HepG2 (cell line): ENCODE measurements at regions not wholly inside any gene's neighbourhood (a gene's known extent, or its start where the extent isn't known, plus 50 kb on each side); places are given as distances from the start of the nearest gene placed in this dataset.

Experiments used
- ATAC-seq: fragments of 200-7000 bp; cut with Tn5 transposase; 3 replicates; pipeline ENCODE4 v1.9.1; 2020; ENCODE audit warnings: mild to moderate bottlenecking, moderate library complexity
- BruUV-seq: library from RNA; stranded (reverse); fragments of 400-500 nt; replicated peaks from 2 replicates; lab custom pipeline; 2021; lab: Mats Ljungman, UMichigan
- CTCF ChIA-PET: fragments of 300-600 bp; formaldehyde crosslinking; extraction: SDS; loops from one replicate; lab custom pipeline; 2021; ENCODE audit warnings: low total read pairs, inconsistent platforms, low intra/inter-chr PET ratio; lab: Yijun Ruan, JAX
- POLR2A ChIA-PET: fragments of 350-600 bp; sonication (Branson Sonifier 250); formaldehyde crosslinking; loops from one replicate; lab custom pipeline; 2020; ENCODE audit warnings: antibody characterized with exemption, inconsistent platforms; lab: Yijun Ruan, JAX
- DNase-seq: peaks from one replicate; pipeline ENCODE4 v3.0.0-alpha.2; 2015; ENCODE audit warnings: low spot score
- FAIRE-seq: peaks from 3 replicates; lab custom pipeline; 2011; peaks lifted over from hg19 to GRCh38; lab: Jason Lieb, UNC
- H2AFZ ChIP-seq: one replicate; pipeline ENCODE4 v1.6.1; 2011; ENCODE audit warnings: low read length, inconsistent platforms
- H3K27ac ChIP-seq: fragments of 300-600 bp; 3 replicates; pipeline ENCODE4 v1.8.0; 2011; ENCODE audit warnings: mixed run types, mild to moderate bottlenecking, mixed read lengths, low read length, inconsistent platforms; ENCODE audit not compliant: insufficient read depth; ENCODE audit errors: extremely low read length
- H3K27me3 ChIP-seq, 2 experiments: fragments of 200-600 bp in 1 of 2; 2 replicates in 1 of 2; 3 replicates in 1 of 2; pipeline versions ENCODE4 v1.6.0 to v1.8.0; 2011; ENCODE audit warnings: low read length in 2 of 2, mild to moderate bottlenecking in 2 of 2, moderate library complexity in 2 of 2, inconsistent platforms in 1 of 2; ENCODE audit not compliant: insufficient read depth in 2 of 2, control insufficient read depth in 1 of 2
- H3K36me3 ChIP-seq, 2 experiments: fragments of 200-600 bp in 1 of 2; replicated peaks in 1 of 2; 2 replicates in 1 of 2; 3 replicates in 1 of 2; pipeline versions ENCODE4 v1.5.1 to v1.8.0; 2011; ENCODE audit warnings: low read length in 2 of 2, inconsistent platforms in 1 of 2; ENCODE audit not compliant: insufficient read depth in 2 of 2, control insufficient read depth in 1 of 2
- H3K4me1 ChIP-seq: 2 replicates; pipeline ENCODE4 v1.5.1; 2012; ENCODE audit warnings: low read length, inconsistent platforms; ENCODE audit not compliant: insufficient read depth
- H3K4me2 ChIP-seq: 2 replicates; pipeline ENCODE4 v1.6.0; 2011; ENCODE audit warnings: low read depth, low read length, inconsistent platforms
- H3K4me3 ChIP-seq, 3 experiments: fragments of 200-600 bp in 1 of 3; sonication (generic), shearing (Covaris generic) in 1 of 3; replicated peaks in 1 of 3; 2 replicates each; pipeline ENCODE4 v1.5.1; 2011 to 2016; ENCODE audit warnings: low read length in 3 of 3, inconsistent platforms in 2 of 3, low read depth in 2 of 3, mild to moderate bottlenecking in 2 of 3, control low read depth in 1 of 3, mixed read lengths in 1 of 3; ENCODE audit not compliant: insufficient read depth in 1 of 3
- H3K79me2 ChIP-seq: one replicate; pipeline ENCODE4 v1.6.1; 2011; ENCODE audit warnings: low read length, inconsistent platforms; ENCODE audit not compliant: insufficient read depth
- H3K9ac ChIP-seq: 2 replicates; pipeline ENCODE4 v1.6.0; 2011; ENCODE audit warnings: mild to moderate bottlenecking, low read depth, low read length, inconsistent platforms; ENCODE audit not compliant: insufficient read depth
- H3K9me3 ChIP-seq: 2 replicates; pipeline ENCODE4 v1.5.1; 2012; ENCODE audit warnings: mild to moderate bottlenecking, low read length
- H4K20me1 ChIP-seq: 2 replicates; pipeline ENCODE4 v1.6.0; 2011; ENCODE audit warnings: inconsistent platforms, mild to moderate bottlenecking, low read length, moderate library complexity; ENCODE audit not compliant: insufficient read depth
- CENPX ChIP-seq: sonication (generic); formaldehyde crosslinking; IDR thresholded peaks from 2 replicates; pipeline ENCODE4 v1.9.0; 2021; ENCODE audit warnings: mild to moderate bottlenecking, missing genetic modification reagents, moderate library complexity
- HNF4G ChIP-seq, 2 experiments: sonication (generic) in 1 of 2; formaldehyde crosslinking in 1 of 2; IDR thresholded peaks; 2 replicates each; pipeline versions ENCODE4 v1.4.0 to v1.6.1; 2011 to 2020; ENCODE audit warnings: borderline replicate concordance in 2 of 2, low read depth in 2 of 2, mild to moderate bottlenecking in 2 of 2, low read length in 1 of 2, missing genetic modification reagents in 1 of 2, moderate library complexity in 1 of 2
- TOPORS ChIP-seq: sonication (generic); formaldehyde crosslinking; IDR thresholded peaks from 2 replicates; pipeline ENCODE4 v1.8.0; 2023; ENCODE audit warnings: mild to moderate bottlenecking, missing genetic modification reagents
- TRAFD1 ChIP-seq: sonication (generic); formaldehyde crosslinking; IDR thresholded peaks from 2 replicates; pipeline ENCODE4 v1.5.1; 2020; ENCODE audit warnings: missing genetic modification reagents, mild to moderate bottlenecking, borderline replicate concordance
- ZNF17 ChIP-seq: sonication (generic); formaldehyde crosslinking; IDR thresholded peaks from 2 replicates; pipeline ENCODE4 v1.5.0; 2020; ENCODE audit warnings: mild to moderate bottlenecking, missing genetic modification reagents
- WGBS: methylation state at CpG from one replicate; pipeline ENCODE4 v1.1.6; 2017; ENCODE audit warnings: low lambda C conversion rate; 5-methylcytosine and 5-hydroxymethylcytosine counted together
- in situ Hi-C: cut with HindIII; loops from 2 replicates; pipeline ENCODE4 v1.10.0; 2017; ENCODE audit warnings: low pct_unique_long_range_greater_than_20kb; ENCODE audit not compliant: extremely low pct_ligation_motif_present
- intact Hi-C: fragments of 100-400 bp; cut with micrococcal nuclease; formaldehyde crosslinking; loops from one replicate; pipeline ENCODE4 v1.10.0; 2022; ENCODE audit not compliant: unreplicated experiment

GRCh38 chr2:7997279-7997678 lies 684.6 kb upstream of the ID2 start:
- TF ChIP-seq TRAFD1 (CRISPR knock-in tag), result no peak
- TF ChIP-seq CENPX (CRISPR knock-in tag), result no peak
- no peak for TF ChIP-seq ZNF17 (CRISPR knock-in tag)
- TF ChIP-seq HNF4G (IDR thresholded peaks at IDR 0.05; ENCODE audit: borderline replicate concordance, low read depth, low read length), result no peak
- TF ChIP-seq HNF4G (CRISPR knock-in tag; IDR thresholded peaks at IDR 0.05; ENCODE audit: borderline replicate concordance, low read depth), result no peak
- no peak for TF ChIP-seq TOPORS (CRISPR knock-in tag)
- in situ Hi-C loops (no loop called here), intact Hi-C loops (no loop called here)
- no TSS peak for BruUV-seq
- H3K9ac ChIP-seq, result no peak overlapping the region
- CTCF ChIA-PET, result no interaction called here
- no peak overlapping the region for H2AFZ ChIP-seq
- H3K79me2 ChIP-seq, result no peaks in the 10 kb centered on the region
- no peak overlapping the region for H3K4me2 ChIP-seq
- POLR2A ChIA-PET, result no interaction called here
- no peak overlapping the region for H3K4me3 ChIP-seq
- peaks cover 0 to 3% of the 10 kb centered on the region in 2 experiments; a peak in 1 of 5 replicates for H3K27me3 ChIP-seq
- no peak overlapping the region for H3K27ac ChIP-seq
- no peak for FAIRE-seq
- WGBS, result 14% methylated on average over 2 of the region's 2 CpGs
- no peak for DNase-seq
- H3K9me3 ChIP-seq, result no peaks in the 10 kb centered on the region
- no peaks in the 10 kb centered on the region for H3K36me3 ChIP-seq
- H3K4me1 ChIP-seq, result 0 out of 2 replicates have a peak, but pooled peaks cover 5% of the 10 kb centered on the region
- H4K20me1 ChIP-seq, result no peaks in the 10 kb centered on the region
- no peak for ATAC-seq
